Stomach (tissue), 8 donors: ENCODE measurements at regions not wholly inside any gene's neighbourhood (a gene's known extent, or its start where the extent isn't known, plus 50 kb on each side); places are given as distances from the start of the nearest gene placed in this dataset.

Experiments
- DNase-seq, 2 donors: peaks; one replicate each; pipeline versions ENCODE4 v3.0.0 to v3.0.0-alpha.2; 2013 to 2019
- H3K27ac ChIP-seq, 5 donors: fragments of 200-600 bp in 4 of 5; sonication (generic) in 4 of 5; one replicate each; pipeline ENCODE4 v1.5.1; 2013 to 2019; ENCODE audit warnings: mild to moderate bottlenecking in 1 of 5, moderate library complexity in 1 of 5
- H3K27me3 ChIP-seq, 3 donors: fragments of 200-600 bp; sonication (generic); one replicate each; pipeline ENCODE4 v1.5.1; 2017 to 2019; ENCODE audit warnings: mixed run types in 1 of 3
- H3K36me3 ChIP-seq, 4 donors: fragments of 200-600 bp; sonication (generic); 1 replicate in 3 of 4; 2 replicates in 1 of 4; pipeline ENCODE4 v1.5.1; 2016 to 2019
- H3K4me1 ChIP-seq, 4 donors: fragments of 200-600 bp; sonication (generic); one replicate each; pipeline ENCODE4 v1.5.1; 2016 to 2019
- H3K4me3 ChIP-seq, 4 donors: fragments of 200-600 bp; sonication (generic) in 3 of 4; one replicate each; pipeline ENCODE4 v1.5.1; 2016 to 2019; ENCODE audit warnings: mild to moderate bottlenecking in 1 of 4
- H3K9me3 ChIP-seq, 4 donors: fragments of 200-600 bp; sonication (generic); one replicate each; pipeline ENCODE4 v1.5.1; 2016 to 2019
- EP300 ChIP-seq: sonication (generic); formaldehyde crosslinking; IDR thresholded peaks from one replicate; pipeline ENCODE4 v1.6.1; 2017; ENCODE audit warnings: antibody characterized with exemption
- POLR2A ChIP-seq, 4 donors: fragments of 450-650 bp; IDR thresholded peaks; one replicate each; pipeline ENCODE4 v1.6.1; 2016; ENCODE audit warnings: antibody characterized with exemption in 4 of 4, control low read depth in 2 of 4, mild to moderate bottlenecking in 1 of 4, moderate library complexity in 1 of 4
- POLR2AphosphoS5 ChIP-seq, 3 donors: sonication (generic); formaldehyde crosslinking; IDR thresholded peaks; one replicate each; pipeline ENCODE4 v1.6.1; 2016; ENCODE audit warnings: antibody characterized with exemption in 3 of 3
- WGBS, 5 donors: extraction: QIAGEN DNeasy Blood & Tissue Kit in 3 of 5; methylation state at CpG; one replicate each; pipeline versions ENCODE4 v1.1.5 to v1.1.7; 2013 to 2018; 5-methylcytosine and 5-hydroxymethylcytosine counted together
- intact Hi-C: fragments of 100-400 bp; cut with DNase I; formaldehyde crosslinking; loops from one replicate; pipeline ENCODE4 v1.15.1; 2023; ENCODE audit warnings: low total_unique reads
- TF ChIP-seq, protein P1 (sequence below), 7 experiments: fragments of 450-650 bp in 4 of 7; fragments of 200-600 bp in 3 of 7; sonication (generic) in 3 of 7; IDR thresholded peaks; one replicate each; pipeline ENCODE4 v1.5.1; 2016 to 2019; ENCODE audit warnings: antibody characterized with exemption in 7 of 7, control low read depth in 2 of 7, mild to moderate bottlenecking in 1 of 7
- donor health status: healthy with polysubstance abuse.
- donor health status: Bipolar disorder and iron deficiency.
- donor health status: healthy.

DNA sequence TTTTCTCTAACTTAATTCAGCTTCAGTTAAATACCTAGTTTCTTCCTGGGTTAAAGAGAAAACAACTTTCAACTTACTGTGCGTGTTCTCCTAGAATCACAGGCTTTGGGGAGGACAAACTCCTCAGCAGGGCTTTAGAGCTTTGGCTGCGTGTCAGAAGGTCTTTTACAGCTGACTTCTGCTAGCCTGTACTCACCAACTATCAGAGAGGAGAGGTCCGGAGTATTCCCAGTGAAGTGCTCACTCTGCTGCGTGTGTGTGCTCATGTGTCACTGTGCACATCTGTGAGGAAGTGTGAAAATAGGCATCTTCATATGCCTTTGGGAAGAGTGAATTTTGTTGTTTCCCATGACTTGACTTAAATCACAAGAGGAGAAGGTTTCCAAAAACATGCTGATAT, 423.2 kb upstream of the SGCD start:
- TF ChIP-seq EP300 (no peak), POLR2A (IDR thresholded peaks at IDR 0.05) (no peak), POLR2AphosphoS5 (IDR thresholded peaks at IDR 0.05) (no peak)
- TF ChIP-seq, protein P1, sequence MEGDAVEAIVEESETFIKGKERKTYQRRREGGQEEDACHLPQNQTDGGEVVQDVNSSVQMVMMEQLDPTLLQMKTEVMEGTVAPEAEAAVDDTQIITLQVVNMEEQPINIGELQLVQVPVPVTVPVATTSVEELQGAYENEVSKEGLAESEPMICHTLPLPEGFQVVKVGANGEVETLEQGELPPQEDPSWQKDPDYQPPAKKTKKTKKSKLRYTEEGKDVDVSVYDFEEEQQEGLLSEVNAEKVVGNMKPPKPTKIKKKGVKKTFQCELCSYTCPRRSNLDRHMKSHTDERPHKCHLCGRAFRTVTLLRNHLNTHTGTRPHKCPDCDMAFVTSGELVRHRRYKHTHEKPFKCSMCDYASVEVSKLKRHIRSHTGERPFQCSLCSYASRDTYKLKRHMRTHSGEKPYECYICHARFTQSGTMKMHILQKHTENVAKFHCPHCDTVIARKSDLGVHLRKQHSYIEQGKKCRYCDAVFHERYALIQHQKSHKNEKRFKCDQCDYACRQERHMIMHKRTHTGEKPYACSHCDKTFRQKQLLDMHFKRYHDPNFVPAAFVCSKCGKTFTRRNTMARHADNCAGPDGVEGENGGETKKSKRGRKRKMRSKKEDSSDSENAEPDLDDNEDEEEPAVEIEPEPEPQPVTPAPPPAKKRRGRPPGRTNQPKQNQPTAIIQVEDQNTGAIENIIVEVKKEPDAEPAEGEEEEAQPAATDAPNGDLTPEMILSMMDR (IDR thresholded peaks at IDR 0.05): no peak
- Histone ChIP-seq H3K4me3 (no peak overlapping the region), H3K4me1 (no peaks in the 10 kb centered on the region), H3K36me3 (no peaks in the 10 kb centered on the region), H3K9me3 (no peaks in the 10 kb centered on the region), H3K27me3 (no peaks in the 10 kb centered on the region), H3K27ac (no peak overlapping the region)
- WGBS, 5 donors: 72 to 85% (median 77%) methylated on average over 4 of the region's 4 CpGs
- intact Hi-C loops: no loop called here
- DNase-seq: no peak

DNA sequence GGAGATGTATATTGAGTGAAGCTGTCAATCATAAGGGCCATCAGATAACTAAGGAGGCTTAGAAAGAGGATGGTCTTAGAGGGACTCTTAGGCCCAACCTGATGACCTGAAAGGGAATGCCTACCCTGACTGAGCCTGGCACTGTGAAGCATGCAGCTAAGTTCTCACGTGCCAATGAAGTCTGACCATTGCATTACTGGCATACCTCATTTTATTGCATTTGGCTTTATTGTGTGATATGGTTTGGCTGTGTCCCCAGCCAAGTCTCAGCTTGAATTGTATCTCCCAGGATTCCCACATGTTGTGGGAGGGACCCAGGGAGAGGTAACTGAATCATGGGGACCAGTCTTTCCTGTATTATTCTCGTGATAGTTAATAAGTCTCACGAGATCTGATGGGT, 421.6 kb upstream of the SGCD start:
- H3K36me3 ChIP-seq: no peaks in the 10 kb centered on the region
- intact Hi-C loops: no loop called here
- no peaks in the 10 kb centered on the region for H3K9me3 ChIP-seq
- TF ChIP-seq POLR2A (IDR thresholded peaks at IDR 0.05) (no peak), EP300 (no peak), POLR2AphosphoS5 (IDR thresholded peaks at IDR 0.05) (no peak)
- TF ChIP-seq, protein P1 (IDR thresholded peaks at IDR 0.05): no peak
- H3K27ac ChIP-seq: no peak overlapping the region
- DNase-seq: no peak
- no peak overlapping the region for H3K4me3 ChIP-seq
- WGBS, 5 donors: 73 to 88% (median 80%) methylated on average over 3 of the region's 3 CpGs
- no peaks in the 10 kb centered on the region for H3K27me3 ChIP-seq
- no peaks in the 10 kb centered on the region for H3K4me1 ChIP-seq

DNA sequence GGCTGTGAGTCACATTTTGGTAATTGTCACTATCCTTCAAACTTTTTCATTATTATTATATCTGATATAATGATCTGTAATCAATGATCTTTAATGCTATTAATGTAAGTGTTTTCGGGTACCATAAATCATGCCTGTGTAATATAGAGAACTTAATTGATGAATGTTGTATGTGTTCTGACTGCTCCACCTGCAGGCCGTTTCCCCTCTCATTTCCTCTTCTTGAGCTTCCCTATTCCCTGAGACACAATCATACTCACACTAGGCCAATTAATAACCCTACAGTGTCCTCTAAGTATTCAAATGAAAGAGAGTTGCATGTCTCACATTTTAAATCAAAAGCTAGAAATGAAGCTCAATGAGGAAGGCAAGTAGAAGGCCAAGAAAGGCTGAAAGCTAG, 420.9 kb upstream of the SGCD start:
- no peaks in the 10 kb centered on the region for H3K36me3 ChIP-seq
- H3K27ac ChIP-seq: no peak overlapping the region
- H3K27me3 ChIP-seq: no peaks in the 10 kb centered on the region
- intact Hi-C loops: no loop called here
- no peaks in the 10 kb centered on the region for H3K9me3 ChIP-seq
- WGBS, 5 donors: 39 to 46% (median 42%) methylated on average over 2 of the region's 2 CpGs
- H3K4me1 ChIP-seq: no peaks in the 10 kb centered on the region
- TF ChIP-seq POLR2A (IDR thresholded peaks at IDR 0.05): no peak
- TF ChIP-seq, protein P1 (IDR thresholded peaks at IDR 0.05): no peak
- peak in 1 of 2 donors; percentile 5 for DNase-seq
- H3K4me3 ChIP-seq: no peak overlapping the region

DNA sequence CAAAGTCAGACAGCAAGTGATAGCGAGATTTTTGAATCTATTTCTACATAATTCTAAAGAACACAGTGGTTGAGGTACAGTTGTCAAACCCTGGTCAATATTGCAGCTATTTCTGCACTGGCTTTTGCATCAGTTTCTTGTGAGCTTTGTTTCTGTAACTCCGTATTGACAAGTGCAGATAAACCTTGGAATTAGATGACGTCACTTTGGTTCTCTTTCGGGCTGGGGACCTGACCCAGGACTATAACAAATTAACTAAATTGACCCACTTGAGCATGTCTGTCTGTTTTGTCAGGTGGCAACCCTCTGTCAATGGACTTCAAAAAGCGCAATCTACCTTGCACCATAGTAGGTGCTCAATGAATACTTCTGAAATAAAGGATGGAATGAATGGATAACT, 418.4 kb upstream of the SGCD start:
- no peak for DNase-seq
- no peak overlapping the region for H3K27ac ChIP-seq
- no peak overlapping the region for H3K4me3 ChIP-seq
- TF ChIP-seq EP300 (no peak), POLR2AphosphoS5 (IDR thresholded peaks at IDR 0.05) (no peak), POLR2A (IDR thresholded peaks at IDR 0.05) (no peak)
- TF ChIP-seq, protein P1 (IDR thresholded peaks at IDR 0.05): no peak
- no peaks in the 10 kb centered on the region for H3K4me1 ChIP-seq
- H3K36me3 ChIP-seq: no peaks in the 10 kb centered on the region
- WGBS, 5 donors: 56 to 75% (median 60%) methylated on average over 5 of the region's 5 CpGs
- H3K27me3 ChIP-seq: no peaks in the 10 kb centered on the region
- intact Hi-C loops: no loop called here
- H3K9me3 ChIP-seq: no peaks in the 10 kb centered on the region
